NCI-H146 (cell line): ENCODE measurements at regions not wholly inside any gene's neighbourhood (a gene's known extent, or its start where the extent isn't known, plus 50 kb on each side); places are given as distances from the start of the nearest gene placed in this dataset.

Source experiments
- DNase-seq: peaks from one replicate; lab custom pipeline; 2025; lab: John Stamatoyannopoulos, UW

DNA sequence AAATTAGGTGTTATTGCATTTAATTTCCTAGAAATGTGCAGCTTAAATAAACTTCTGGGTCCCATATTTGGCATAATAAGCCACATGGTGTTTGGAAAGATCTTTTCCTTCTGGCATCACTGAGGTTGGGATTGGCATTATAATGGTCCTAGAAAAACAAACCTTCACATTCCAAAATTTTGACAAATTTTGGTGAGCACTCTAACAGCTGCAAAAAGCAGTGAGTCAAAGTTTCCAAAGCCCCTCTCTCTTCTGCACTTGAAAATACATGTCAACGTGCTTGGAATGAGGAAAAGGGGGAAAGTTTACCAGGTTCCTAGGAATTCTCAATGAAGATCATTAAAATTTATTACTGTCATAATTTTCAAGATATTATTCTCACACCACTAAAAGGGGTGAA lies 77.8 kb upstream of the STK17B start:
- no peak for DNase-seq

- DNase-seq, result no peak
Measured at GRCh38 chr2:196249860-196250259, 78.5 kb upstream of the STK17B start.

- DNase-seq, result no peak
Measured at GRCh38 chr2:196251132-196251531, 79.8 kb upstream of the STK17B start.

DNA sequence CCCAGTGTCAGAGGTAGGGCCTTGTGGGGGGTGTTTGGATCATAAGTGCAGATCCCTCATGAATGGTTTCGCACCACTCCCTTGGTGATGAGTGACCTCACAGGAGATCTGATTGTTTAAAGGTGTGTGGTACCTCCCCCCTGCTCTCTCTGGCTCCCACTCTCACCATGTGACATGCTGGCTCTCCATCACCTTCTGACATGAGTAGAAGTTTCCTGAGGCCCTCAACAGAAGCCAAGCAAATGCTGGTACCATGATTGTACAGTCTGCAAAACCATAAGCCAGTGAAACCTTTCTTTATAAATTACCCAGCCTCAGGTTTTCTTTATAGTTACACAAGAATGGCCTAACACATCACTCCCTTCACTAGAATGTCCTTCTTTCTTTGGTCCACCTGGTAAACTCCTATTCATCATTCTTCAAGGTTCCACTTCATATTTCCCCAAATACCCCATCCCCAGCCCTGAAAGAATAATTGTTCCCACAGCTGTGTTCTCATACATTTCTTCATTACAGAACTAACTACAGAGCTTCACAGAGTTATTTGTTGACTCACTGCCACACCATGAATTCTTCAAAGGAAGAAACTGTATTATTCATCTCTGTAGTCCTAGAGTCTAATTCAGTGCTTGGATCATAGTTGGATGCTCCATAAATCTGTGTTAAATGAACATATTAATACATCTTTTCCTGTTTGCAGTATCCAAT lies 81.2 kb upstream of the STK17B start:
- DNase-seq, result no peak

DNA sequence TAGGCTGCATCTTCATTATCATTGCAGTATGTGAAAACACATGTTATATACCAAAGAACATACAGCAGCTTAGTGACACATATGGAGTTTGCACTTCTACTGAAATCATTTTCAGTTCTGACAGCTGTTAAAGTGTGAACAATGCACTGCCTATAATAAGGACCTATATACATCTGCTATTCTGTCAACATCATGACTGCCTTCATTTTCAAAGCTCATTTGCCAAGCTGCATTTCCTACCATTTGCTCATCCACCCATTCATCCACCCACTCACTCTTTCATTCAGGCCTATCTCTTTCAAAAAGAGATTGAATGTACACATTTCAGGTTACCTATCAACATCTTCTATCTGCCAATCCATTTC lies 81.7 kb upstream of the STK17B start:
- no peak for DNase-seq

DNA sequence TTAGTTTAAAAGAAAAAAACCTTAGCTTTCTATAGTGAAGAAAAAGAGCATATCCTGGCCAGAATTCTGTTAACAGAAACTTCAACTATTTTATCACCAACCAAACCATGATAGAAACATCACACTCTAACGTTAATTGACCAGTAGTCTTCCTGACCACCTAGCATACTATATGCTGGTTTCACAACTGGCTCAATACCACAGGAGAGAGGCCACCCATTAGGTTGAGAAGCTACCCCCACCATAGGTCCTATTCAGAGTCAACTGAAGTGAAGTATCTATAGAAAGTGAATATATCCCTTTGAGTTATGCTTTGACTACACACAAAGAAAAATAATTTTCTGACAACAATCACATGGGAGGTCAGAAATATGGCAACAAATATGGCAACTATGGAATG lies 85.2 kb upstream of the STK17B start:
- no peak for DNase-seq

GRCh38 chr2:196257086-196257485 lies 85.7 kb upstream of the STK17B start:
- no peak for DNase-seq

DNA sequence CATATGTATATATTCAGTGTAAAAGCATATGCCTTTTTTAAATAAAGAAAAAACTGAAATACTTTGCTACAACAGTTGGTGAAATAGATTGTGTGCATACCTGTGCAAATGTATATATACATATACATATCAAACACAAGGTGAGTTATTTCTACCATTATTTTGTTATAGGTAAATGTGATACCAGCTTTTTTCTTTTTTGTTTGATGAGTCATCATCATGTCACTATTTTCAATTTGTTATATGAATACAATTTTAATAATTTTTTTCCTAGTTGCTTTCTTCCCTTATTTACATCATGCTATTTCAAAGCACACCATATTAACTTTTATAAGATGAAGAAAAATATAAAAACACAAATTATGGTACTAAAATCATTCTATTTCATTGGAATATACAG lies 87.0 kb upstream of the STK17B start:
- DNase-seq, result no peak

- peak; percentile 44 for DNase-seq
Measured at GRCh38 chr2:196259507-196260481, 88.4 kb upstream of the STK17B start.

DNA sequence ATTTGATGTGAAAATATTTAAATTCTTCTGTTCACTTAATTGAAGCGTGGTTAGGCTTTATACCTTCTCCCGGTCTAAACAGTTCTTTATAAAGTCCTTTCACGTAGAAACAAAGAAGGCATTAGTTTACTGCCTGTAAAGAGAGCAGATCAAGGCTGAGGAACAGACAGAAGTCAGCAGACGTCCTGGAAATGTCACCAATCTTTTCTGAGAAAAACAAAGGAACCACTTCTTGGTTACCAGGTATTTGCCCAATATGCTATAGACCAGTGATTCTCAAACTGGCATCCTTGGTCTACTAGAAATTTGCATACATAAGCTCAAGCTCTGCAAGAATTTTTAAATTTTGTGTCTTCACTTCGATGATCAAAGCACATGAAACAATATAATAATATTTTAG lies 89.2 kb upstream of the STK17B start:
- DNase-seq, result no peak

- DNase-seq, result no peak
Measured at GRCh38 chr2:196262606-196263005, 91.2 kb upstream of the STK17B start.

GRCh38 chr2:196263181-196263747 lies 91.9 kb upstream of the STK17B start:
- peak; percentile 40 for DNase-seq

GRCh38 chr2:196266351-196266750 lies 95.0 kb upstream of the STK17B start:
- no peak for DNase-seq

DNA sequence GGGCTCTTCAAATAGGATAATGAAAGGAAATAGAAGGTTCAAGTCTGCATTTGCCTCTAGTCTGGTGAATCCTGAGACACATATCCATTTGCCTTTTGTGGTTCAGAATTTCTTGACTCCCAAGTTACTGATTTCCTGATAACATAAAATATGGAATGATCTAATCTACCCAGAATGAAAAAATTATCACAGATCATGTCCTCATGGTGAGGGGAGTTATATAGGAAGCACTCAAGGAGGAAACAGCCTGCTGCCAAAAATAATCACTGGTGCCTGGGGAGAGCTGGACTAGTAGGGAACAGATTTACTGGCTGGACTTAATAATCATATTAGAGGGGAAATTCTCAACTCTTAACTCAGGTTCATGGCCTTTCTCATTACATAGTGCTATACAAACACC lies 95.5 kb upstream of the STK17B start:
- no peak for DNase-seq

DNA sequence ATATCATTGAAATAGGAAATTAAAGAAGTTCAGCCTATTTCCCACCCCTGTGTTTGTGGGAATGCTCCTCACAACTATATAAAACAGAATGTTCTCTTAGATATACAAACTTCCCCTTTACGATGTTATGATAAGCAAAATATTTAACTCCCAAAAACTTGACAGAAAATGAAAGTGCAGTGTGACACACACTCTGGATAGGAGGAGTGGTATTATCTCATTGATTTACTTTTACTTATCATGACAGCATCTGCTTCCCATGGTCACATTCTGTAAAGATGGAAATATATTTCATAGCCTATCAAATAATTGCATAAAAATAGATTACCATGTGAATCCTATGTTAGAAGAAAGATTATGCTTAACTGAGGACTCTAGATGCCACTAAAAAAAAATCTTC lies 96.6 kb upstream of the STK17B start:
- no peak for DNase-seq

DNA sequence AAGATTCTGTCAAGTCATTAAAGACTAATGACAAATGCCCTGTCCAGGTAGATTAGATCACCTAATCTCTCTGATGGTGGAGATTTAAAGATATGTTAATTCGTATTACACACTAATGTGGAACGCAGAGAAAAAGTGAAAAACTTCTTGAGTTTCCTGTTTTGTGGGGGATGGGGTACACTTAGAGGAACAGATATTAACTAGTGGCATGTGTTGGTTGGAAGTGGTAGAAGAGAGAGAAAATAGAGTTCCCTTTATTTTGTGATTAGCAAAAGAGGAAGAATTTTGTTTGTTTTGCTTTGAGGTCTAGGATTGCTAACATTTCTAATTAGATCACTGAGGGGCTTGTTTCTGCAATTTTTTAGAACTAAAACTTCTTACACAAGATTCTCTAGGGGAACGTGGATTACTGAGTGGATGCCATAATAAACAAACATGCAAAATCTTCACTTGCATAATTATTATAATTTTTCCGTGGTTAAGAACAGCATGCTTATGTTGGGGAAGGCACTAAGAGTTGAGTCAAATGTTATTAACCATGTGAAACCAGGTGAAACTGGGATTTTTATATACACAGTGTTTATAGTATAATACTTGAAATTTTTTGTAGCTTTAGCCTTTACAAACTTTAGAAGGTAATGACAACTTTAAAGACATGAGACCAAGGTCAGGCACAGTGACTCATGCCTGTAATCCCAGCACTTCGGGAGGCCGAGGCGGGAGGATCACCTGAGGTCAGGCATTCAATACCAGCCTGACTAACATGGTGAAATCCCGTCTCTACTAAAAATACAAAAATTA lies 97.4 kb upstream of the STK17B start:
- DNase-seq, result no peak

- DNase-seq, result no peak
Measured at GRCh38 chr2:196271795-196272194, 100.4 kb upstream of the STK17B start.

GRCh38 chr2:196274387-196274809 lies 103.0 kb upstream of the STK17B start:
- DNase-seq, result peak; percentile 86

GRCh38 chr2:196275646-196276352 lies 104.4 kb upstream of the STK17B start:
- DNase-seq, result peak; percentile 26

DNA sequence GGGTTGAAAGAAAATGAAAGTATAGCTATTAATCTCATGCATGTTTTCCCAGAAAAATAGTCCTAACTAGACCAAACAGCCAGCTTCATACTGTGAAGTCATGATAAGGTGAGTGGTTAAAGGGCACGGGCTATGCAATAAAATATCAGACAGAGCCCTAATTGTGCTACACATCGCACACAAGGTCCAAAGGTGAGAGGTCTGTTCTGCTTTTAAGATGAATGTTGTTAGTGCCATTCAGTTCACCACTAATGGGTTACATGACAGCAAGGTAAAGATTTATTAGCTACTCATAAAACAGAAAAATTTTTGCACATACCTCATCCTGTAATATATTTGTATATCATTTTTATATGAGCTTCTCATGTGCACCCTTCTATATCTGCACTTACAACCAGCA lies 105.0 kb upstream of the STK17B start:
- DNase-seq, result no peak

DNA sequence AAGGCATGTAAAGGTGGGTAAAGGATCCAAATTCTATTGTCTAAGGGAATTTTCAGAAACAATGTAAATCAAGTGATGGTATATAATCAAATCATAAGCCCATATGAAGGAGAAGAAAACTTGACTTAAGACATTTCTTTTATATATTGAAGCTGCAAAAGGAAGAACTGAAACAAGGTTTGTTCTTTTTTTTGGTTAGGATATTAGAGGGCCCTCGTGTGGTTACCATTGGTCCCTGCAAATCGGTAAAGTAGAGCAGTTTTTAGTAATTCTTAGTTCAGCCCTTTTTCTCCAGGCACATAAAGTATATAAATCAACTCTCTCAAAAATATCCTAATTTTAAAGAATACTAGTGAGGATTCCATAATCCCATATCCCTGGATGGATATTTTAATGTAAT lies 105.6 kb upstream of the STK17B start:
- no peak for DNase-seq
